Epithelial cell of prostate (primary cell): ENCODE measurements at regions not wholly inside any gene's neighbourhood (a gene's known extent, or its start where the extent isn't known, plus 50 kb on each side); places are given as distances from the start of the nearest gene placed in this dataset.

ENCODE experiments used
- DNase-seq: peaks from one replicate; pipeline ENCODE4 v3.0.0-alpha.2; 2011; ENCODE audit warnings: low read depth, low spot score
- H3K27ac ChIP-seq: fragments of 450-650 bp; 2 replicates; pipeline ENCODE4 v1.5.1; 2017; ENCODE audit warnings: mild to moderate bottlenecking

DNA sequence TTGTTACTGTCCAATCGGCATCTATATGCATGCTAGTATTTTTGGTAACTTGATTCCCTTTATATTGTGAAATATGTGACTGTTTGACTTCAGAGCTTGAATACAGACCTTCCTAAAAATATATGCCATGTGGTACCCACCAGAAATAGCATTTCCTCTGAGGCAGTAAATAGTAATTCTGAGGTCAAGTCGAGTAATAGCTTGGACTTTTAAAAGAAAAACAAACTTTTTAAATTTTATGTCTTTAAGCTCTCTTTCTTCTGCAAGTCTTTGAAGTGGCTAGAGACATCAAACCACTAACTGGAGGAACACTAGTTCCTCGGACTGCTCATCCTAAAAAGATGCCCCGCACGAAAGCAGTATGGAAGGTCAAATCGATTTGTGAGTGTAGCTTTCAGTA is 396.8 kb upstream of the SLC14A2 start:
- H3K27ac ChIP-seq, result no peak overlapping the region
- DNase-seq, result no peak

DNA sequence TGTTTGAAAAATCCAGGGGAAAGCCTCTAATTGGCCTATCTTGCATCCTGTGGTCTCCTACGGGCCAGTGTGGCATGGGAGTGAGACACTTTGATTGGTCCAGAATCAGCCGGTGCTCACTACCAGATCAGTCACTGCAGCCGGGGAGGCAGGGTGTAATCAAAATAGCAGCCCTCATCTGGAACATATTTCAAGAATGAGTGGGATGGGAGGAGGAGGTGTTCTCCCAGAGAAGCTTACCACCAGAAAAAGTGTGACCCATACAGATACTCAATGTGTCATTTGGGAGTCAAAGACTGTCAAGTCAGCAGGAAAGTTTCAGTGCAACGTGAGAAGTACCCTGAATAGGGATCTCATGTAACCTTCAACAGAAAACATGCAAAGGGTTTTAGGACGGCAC is 393.9 kb upstream of the SLC14A2 start:
- DNase-seq, result no peak
- H3K27ac ChIP-seq, result no peak overlapping the region

DNA sequence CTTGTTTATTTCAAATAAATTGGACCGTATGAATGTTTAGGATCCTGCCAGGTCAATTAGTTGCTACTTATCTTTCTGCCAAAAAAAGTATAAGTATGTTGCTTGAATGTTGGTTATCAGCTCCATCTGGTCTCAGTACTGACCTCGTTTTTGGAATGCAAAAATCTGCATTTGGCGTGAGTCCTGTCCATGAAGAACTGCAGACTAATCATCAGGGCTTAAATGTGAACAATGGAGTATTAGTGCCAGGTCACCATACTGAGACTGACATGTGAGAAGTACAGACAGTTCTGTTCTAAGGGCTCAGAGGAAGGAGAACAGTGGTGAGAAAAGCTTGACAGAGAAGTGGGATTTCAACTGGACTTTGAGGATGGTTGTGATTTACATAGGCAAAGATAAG is 393.1 kb upstream of the SLC14A2 start:
- no peak overlapping the region for H3K27ac ChIP-seq
- DNase-seq, result no peak

DNA sequence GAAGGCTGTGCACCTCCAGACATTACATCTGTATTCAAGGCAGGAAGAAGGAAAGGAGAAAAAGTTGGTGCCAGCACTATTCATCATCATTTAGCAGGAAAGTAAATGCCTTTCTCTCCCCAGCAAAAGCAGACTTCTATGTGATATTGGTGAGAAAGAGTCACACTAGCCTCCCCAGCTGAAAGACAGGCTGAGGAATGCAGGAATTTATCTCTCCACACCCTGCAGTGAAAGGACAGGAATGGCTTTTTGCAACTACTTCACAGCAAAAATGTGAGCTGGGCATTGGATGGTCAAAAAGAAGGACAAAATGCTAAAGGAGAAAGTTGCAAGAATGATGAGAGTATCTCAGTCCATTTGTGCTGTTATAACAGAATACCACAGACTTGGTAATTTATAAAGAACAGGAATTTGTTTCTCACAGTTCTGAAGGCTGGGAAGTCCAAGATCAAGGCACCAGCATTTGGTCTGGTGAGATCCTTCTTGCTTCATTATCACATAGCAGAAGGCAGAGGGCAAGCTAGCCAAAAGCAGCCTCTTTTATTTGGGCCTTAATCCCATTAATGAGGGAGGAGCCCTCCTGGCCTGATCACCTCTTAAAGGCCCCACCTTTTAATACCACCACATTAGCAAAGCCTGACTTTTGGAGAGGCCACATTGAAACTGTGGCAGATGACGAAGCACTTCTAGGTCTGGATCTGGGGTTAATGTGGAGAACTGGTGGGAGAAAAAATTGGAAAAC is 388.1 kb upstream of the SLC14A2 start:
- DNase-seq, result no peak
- no peak overlapping the region for H3K27ac ChIP-seq

DNA sequence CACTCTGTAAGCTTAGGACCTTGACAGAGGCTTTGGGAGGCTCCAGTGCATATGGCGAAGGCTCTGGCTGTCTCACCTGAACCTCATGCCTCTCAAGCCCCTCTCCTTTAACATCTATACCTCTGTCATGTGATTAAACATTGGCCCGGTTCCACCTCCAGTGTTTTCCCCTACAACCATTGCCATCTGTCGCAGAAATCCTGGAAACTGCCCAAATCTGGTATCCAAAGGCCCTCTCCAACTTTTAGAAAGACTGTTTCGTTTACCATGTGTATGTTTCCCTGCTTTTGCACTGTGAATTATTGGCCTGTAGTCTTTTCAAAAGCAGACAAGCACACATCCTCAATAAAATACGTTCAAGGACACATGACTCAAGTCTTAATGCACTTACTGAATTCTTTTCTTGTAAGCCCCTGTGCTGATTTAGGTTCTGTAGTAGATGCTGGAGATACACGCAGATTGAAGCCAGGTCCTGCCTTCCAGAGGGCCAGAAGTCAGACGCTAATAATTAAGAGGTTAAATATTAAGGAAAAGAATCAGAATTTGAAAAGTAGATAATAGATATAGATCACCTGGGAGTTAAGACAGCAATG is 386.4 kb upstream of the SLC14A2 start:
- H3K27ac ChIP-seq, result no peak overlapping the region
- no peak for DNase-seq

DNA sequence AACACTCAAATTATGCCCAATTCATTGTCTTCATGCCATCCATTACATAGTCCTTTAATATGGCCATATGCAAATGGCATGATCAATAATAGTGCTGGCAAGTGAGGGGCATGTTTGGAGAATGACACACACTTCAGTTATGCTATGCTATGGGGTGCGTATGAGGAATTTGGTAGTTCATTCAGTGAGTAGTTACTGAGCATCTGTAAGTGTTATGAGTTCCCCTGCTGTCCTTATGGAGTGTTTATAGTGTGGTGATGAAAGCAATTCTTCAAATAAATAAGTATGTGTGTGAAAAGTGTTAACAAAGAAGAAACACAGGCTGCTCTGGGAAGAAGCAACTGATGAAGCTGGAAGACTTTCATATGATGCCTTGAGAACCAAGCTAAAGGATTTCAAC is 383.7 kb upstream of the SLC14A2 start:
- DNase-seq, result no peak

DNA sequence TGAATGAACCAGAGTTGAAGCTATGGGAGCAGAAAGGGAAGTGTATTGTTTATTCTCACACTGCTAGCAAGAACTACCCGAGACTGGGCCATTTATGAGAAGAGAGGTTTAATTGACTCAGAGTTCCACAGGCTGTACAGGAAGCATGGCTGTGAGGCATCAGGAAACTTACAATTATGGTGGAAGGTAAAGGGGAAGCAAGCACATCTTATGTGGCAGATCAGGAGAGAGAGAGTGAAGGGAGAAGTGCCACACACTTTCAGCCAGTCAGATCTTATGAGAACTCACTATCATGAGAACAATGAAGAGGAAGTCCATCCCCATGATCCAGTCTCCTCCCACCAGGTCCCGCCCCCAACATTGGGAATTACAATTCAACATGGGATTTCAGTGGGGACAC is 383.2 kb upstream of the SLC14A2 start:
- DNase-seq, result no peak
- no peak overlapping the region for H3K27ac ChIP-seq

More for the DNA sequence above, 383.7 kb upstream of the SLC14A2 start:
- no peak overlapping the region for H3K27ac ChIP-seq

DNA sequence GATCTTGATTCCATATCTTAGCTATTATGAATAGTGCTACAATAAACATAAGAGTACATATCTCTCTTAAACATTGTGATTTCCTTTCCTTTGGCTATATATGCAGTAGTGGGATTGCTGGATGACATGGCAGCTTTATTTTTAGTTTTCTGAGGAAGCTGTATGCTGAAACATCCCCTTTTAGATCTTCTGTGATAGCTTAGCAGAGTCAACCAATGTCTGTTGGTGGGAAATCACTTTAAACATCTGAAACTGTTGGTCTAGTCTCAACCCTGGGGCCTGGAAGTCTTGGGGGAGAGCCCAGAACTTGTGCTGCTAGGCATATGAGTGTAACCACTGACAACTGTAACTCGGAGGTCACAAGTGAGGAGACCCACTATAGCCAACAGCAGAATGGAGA is 378.6 kb upstream of the SLC14A2 start:
- no peak overlapping the region for H3K27ac ChIP-seq

DNA sequence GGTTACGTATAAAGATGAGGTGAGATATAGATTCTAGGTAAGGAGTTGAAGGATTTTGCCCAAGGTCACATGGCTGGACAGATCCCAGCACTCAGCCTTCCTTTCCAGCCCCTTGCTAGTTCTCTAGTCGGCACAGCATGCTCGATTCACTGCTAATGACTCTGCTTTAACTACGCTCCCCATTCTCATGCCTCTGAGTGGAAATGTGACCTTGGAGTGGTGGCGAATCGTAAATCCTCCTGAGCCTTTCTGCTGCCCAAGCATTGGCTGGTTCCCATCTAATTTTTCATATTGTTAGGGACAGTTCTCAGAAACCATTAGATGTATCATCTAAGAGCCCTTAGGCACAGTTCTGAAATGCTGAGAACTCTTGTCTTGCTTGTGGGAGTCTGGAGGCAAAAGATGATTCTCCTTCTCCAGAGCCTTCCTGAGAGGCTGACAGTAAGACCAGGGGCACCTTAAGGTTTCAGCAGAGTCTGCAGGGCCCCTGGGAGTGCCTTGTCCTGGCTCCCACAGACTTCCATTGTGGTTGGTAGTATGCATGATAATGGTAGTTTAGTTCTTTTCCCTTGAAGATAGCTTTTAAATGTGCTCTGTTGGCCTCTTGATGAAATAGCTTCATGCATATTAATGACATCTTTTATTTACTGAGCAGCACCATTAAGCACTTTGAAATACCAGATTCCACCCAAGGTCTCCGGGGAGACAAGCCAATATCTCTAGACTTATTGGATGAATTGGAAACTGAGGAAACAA is 377.8 kb upstream of the SLC14A2 start:
- H3K27ac ChIP-seq, result no peak overlapping the region

More for the DNA sequence above, 378.6 kb upstream of the SLC14A2 start:
- DNase-seq, result no peak

DNA sequence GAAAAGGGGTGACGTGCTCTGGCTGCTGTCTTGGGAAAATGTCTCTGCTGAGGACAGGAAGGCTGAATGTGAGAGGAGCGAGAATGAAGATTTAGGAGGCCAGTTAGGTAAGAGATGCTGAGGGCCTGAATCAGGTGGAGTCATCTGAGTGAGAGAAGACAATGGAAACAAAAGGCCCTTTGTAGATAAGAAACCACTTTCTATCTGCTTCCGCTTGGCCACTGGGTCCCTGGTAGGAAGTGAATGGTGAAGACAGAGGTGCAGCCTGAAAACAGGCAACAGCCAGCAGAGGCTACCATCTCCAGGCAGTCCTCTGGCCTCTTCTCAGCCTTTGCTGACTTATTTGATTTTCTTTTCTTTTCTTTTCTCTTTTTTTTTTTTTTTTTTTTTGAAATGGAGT is 374.0 kb upstream of the SLC14A2 start:
- no peak overlapping the region for H3K27ac ChIP-seq
- DNase-seq, result no peak

More for the DNA sequence above, 377.8 kb upstream of the SLC14A2 start:
- DNase-seq, result no peak

DNA sequence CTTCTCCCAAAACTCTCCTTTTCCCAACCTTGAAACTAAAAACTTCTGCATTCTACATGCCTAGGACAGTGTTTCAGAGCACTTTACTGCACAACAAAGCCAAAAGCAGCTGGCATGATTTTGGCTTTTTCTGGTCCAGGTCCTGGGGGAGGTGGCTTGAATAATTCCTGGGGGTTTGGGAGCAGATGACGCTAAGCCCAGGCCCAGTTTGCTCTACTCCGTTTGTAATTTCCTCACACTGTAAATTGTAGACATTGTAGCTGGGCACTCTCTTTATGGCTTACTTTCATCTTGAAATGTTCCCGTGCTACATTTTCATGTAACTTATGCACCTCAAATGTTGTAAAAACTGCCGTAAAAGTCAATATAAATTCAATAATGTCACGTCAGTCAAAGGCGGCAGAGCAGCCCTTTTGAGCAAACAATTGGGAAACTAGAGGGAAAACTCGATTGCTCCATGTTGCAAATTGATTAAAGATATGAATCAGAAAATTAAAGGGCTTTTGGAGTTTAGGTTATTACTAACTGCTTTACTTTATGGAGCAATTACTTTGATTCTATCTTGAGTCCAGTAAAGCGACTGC is 373.2 kb upstream of the SLC14A2 start:
- no peak for DNase-seq
- no peak overlapping the region for H3K27ac ChIP-seq

DNA sequence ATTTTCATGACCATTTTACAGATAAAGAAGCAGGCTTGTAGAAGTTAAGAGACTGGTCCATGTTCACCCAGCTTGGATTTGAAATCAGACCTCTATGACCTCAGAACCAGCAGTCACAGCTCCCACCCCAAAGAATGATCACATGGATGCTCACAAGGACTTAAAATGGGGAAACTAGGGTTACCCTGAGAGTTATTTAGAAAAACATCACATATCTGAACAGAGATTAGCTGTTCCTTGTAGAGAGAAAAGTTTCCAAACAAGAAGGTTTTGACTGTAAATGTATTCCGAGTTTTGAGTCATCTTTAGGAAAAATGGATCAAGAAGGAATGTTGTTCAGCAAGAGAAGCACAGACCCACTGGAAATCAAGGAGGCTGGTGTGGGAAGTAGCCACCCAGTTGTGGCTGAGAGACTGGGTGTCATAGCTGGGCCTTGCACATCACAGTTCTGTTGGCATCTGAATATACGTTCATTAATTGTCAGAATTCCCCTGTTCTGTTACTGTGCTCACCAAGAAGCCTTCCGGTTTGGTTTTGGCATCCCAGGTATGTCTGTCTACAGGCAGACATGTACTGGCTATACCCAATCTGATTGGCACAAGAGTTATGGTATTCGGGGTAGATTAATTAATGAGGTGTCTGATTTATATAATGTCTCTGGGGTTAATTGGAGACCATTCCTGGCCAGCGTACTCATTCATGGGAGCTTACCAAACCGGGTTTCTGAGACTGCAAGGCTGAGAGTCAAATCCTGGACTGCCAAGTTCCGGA is 371.8 kb upstream of the SLC14A2 start:
- no peak for DNase-seq
- H3K27ac ChIP-seq, result no peak overlapping the region

DNA sequence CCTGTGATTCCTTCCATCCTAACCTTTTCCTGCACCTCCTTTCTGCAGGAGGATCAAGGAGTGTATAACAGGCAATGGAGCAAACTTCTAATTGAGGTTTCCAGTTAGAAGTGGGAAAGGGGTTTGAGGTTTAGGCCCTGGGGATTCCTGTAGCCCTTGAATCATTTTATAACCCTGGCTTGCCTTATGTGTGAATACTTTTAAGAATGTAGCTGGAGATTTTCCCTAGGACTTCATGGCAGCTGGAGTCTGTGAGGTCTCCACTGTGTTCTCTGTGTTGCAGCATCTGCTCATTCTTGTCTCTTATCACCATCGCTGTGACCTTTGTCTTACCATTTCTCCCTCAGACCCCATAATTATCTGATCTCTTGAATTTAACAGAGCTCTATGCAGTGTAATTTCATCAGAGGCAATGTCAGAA is 370.2 kb upstream of the SLC14A2 start:
- H3K27ac ChIP-seq, result no peak overlapping the region
- DNase-seq, result no peak

DNA sequence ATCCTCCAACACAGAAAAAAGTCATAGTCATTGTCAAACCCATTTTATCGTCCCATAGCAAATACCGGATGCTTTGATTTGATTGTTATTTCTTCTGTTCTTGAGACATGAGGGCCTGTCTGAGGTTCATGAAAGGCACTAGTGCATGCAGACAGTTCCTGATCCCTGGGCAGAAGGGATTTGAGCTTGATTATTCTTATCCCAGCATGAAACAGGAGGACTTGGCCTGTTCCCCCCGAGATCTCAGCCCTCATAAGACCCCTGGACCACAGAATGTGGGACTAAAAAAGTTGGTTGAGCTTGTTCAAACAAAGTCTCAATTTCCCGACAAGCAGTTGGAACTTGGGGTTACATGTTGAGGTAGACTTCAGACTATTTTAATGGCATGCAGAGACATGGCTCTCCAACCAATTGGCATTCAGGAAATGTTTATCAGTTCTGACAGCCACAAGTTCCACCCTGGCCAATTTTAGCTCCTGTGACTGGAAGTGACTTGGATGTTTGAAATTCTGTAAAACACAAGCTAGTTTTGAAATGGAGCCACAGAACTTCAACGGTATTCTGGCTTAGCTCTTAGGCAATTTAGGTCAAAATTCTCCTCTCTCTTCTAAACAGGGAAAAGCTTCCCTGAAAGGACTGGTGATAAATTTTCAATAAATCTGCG is 366.9 kb upstream of the SLC14A2 start:
- no peak overlapping the region for H3K27ac ChIP-seq
- no peak for DNase-seq

DNA sequence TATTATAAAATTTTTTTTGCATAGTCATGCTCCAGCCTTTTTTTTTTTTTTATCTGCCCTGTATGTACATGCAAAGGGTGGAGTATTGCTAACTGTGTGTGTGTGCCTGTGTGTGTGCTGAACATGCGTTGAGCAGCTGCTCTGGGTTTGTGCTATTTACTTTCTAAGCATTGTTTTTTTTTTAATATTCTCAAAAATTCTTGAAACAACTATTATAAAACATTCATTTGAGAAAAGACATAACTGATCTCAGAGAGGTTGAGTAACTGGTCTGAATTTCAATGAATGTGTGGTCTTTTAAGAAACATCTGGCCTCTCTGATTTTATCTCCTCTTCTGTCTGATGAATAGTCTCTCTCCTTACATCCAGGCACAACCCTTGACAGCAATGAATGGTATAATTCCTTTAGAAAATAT is 366.0 kb upstream of the SLC14A2 start:
- no peak for DNase-seq
- H3K27ac ChIP-seq, result no peak overlapping the region

DNA sequence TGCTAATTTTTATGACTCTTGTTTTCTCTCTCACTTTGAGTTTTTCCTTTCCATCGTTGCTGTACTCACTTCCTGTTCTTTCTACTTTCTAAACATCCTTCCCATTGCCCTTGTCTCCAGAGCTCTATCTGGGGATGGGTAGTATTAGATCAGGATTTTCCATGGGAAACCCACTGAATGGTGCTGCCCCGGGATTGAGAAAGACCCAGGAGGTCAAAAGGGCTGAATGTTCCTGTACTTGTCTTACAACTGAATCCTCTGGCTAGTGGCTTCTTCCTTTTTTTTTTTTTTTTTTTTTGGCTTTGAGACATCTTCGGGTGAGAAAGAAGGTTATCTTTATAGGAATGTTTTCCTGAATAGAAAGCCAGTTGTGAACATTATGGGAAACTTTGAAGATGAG is 364.8 kb upstream of the SLC14A2 start:
- DNase-seq, result no peak
- no peak overlapping the region for H3K27ac ChIP-seq

DNA sequence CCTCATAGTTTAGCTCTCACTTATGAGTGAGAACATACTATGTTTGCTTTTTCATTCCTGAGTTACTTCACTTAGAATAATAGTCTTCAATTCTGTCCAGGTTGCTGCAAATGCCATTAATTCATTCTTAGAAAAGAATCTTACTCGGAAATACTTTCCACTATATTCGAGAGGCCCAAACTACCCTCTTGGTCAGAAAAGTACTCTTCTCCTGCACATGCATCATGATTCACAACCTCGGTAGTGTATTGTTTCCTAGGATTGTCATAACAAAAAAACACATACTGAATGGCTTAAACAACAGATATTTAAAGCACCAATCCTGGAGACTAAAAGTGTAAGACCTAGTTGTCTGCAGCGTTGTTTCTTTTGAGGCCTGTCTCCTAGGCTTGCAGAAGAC is 364.0 kb upstream of the SLC14A2 start:
- no peak overlapping the region for H3K27ac ChIP-seq
- DNase-seq, result no peak

DNA sequence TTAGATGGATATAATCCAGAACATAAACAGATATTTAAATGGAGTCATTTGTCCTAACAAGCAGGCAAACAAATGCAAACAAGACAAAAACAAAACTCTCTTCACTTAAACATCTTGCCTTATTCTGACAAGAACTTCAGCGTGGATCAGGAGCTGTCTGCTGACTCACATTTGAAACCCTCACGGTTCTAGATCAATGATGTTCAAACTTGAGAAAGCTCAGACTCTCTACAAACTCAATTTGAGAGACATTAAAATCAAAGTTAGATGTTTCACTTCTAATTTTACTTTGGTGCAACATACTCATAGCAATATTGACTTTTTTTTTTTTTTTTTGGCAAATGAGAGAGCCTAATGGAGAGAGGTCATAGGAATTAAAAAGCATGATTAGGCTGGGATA is 362.8 kb upstream of the SLC14A2 start:
- H3K27ac ChIP-seq, result no peak overlapping the region
- DNase-seq, result no peak

DNA sequence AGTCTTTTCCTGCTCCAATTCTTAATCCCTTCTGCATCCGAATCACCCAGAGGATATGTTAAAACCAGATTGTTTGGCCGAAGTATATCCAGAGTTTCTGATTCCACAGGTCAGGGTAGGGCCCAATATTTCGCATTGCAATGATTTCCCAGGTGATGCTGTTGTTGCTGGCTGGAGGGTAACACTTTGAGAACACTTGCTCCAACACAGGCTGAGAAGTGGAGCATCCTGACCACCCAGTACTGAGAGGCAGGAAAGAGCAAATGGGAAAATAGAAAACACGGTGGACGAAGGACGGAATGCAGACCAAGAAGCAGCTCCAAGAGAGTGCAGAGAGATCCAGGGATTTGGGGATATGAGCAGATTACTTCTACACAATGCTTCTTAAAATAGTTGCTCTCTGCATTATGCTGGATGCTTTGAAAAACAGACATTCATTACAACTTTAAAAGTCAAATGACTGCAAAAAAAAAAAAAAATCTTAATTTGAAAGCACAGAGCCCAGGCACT is 362.2 kb upstream of the SLC14A2 start:
- no peak overlapping the region for H3K27ac ChIP-seq
- no peak for DNase-seq
